ENCODE measurements at regions not wholly inside any gene's neighbourhood (a gene's known extent, or its start where the extent isn't known, plus 50 kb on each side); places are given as distances from the start of the nearest gene placed in this dataset.
"Not testable (repeated sequence)": the region's sequence is repeated elsewhere in the genome, so short reads cannot be mapped to it uniquely, and the experiment has no call there.

GRCh38 chr4:31715302-31715701, 995.1 kb downstream of the PCDH7 start:
- no peaks in the 10 kb centered on the region for H3K27me3 Mint-ChIP-seq
- H3K4me3 Mint-ChIP-seq, result no peak overlapping the region

GRCh38 chr4:31727030-31727429, 1006.9 kb downstream of the PCDH7 start:
- no peaks in the 10 kb centered on the region for H3K4me1 Mint-ChIP-seq
- H3K27ac Mint-ChIP-seq, result no peak overlapping the region
- H3K4me3 Mint-ChIP-seq, result no peak overlapping the region
- H3K27me3 Mint-ChIP-seq, result no peaks in the 10 kb centered on the region
- H3K9me3 Mint-ChIP-seq, result peaks cover 7% of the 10 kb centered on the region
- no peak for DNase-seq
- no peaks in the 10 kb centered on the region for H3K36me3 Mint-ChIP-seq

More at GRCh38 chr4:31715302-31715701, 995.1 kb downstream of the PCDH7 start:
- Mint-ChIP-seq H3K9me3 (peaks cover 2% of the 10 kb centered on the region), H3K27ac (no peak overlapping the region), H3K4me1 (no peaks in the 10 kb centered on the region), H3K36me3 (no peaks in the 10 kb centered on the region)
- DNase-seq, result no peak

- no peak for DNase-seq
- no peak overlapping the region for H3K27ac Mint-ChIP-seq
- H3K36me3 Mint-ChIP-seq, result no peaks in the 10 kb centered on the region
- no peaks in the 10 kb centered on the region for H3K27me3 Mint-ChIP-seq
- no peaks in the 10 kb centered on the region for H3K4me1 Mint-ChIP-seq
- H3K9me3 Mint-ChIP-seq, result peaks cover 4% of the 10 kb centered on the region
- H3K4me3 Mint-ChIP-seq, result no peak overlapping the region
These were observed 1014.8 kb downstream of the PCDH7 start for GRCh38 chr4:31735004-31735403.

- Mint-ChIP-seq H3K4me3 (no peak overlapping the region), H3K9me3 (peaks cover 5% of the 10 kb centered on the region), H3K27ac (no peak overlapping the region), H3K4me1 (no peaks in the 10 kb centered on the region), H3K27me3 (no peaks in the 10 kb centered on the region), H3K36me3 (no peaks in the 10 kb centered on the region)
- no peak for DNase-seq
These were observed 1017.2 kb downstream of the PCDH7 start for GRCh38 chr4:31737419-31737818.

- Mint-ChIP-seq H3K27me3 (no peaks in the 10 kb centered on the region), H3K27ac (no peak overlapping the region), H3K4me3 (no peak overlapping the region), H3K9me3 (peaks cover 2% of the 10 kb centered on the region), H3K36me3 (no peaks in the 10 kb centered on the region), H3K4me1 (no peaks in the 10 kb centered on the region)
- no peak for DNase-seq
These were observed 1021.2 kb downstream of the PCDH7 start for GRCh38 chr4:31741326-31741725.

- DNase-seq, result no peak
- Mint-ChIP-seq H3K4me1 (no peaks in the 10 kb centered on the region), H3K9me3 (peaks cover 9% of the 10 kb centered on the region), H3K27ac (no peak overlapping the region), H3K4me3 (no peak overlapping the region), H3K27me3 (no peaks in the 10 kb centered on the region), H3K36me3 (no peaks in the 10 kb centered on the region)
These were observed 1028.2 kb downstream of the PCDH7 start for GRCh38 chr4:31748382-31748781.

GRCh38 chr4:31750581-31750980, 1030.4 kb downstream of the PCDH7 start:
- not testable (repeated sequence) for H3K4me3 Mint-ChIP-seq, H3K27me3 Mint-ChIP-seq, DNase-seq, H3K27ac Mint-ChIP-seq, H3K36me3 Mint-ChIP-seq, H3K4me1 Mint-ChIP-seq, H3K9me3 Mint-ChIP-seq

- no peak overlapping the region for H3K4me3 Mint-ChIP-seq
- H3K27ac Mint-ChIP-seq, result no peak overlapping the region
- H3K4me1 Mint-ChIP-seq, result no peaks in the 10 kb centered on the region
- DNase-seq, result no peak
- H3K27me3 Mint-ChIP-seq, result no peaks in the 10 kb centered on the region
- no peaks in the 10 kb centered on the region for H3K36me3 Mint-ChIP-seq
- H3K9me3 Mint-ChIP-seq, result peaks cover 9% of the 10 kb centered on the region
These were observed 1035.6 kb downstream of the PCDH7 start for GRCh38 chr4:31755751-31756150.

GRCh38 chr4:31768756-31769155, 1048.6 kb downstream of the PCDH7 start:
- no peak overlapping the region for H3K4me3 Mint-ChIP-seq
- no peak for DNase-seq
- H3K36me3 Mint-ChIP-seq, result no peaks in the 10 kb centered on the region
- no peak overlapping the region for H3K27ac Mint-ChIP-seq
- no peaks in the 10 kb centered on the region for H3K27me3 Mint-ChIP-seq
- peaks cover 4% of the 10 kb centered on the region for H3K9me3 Mint-ChIP-seq
- no peaks in the 10 kb centered on the region for H3K4me1 Mint-ChIP-seq

- no peak overlapping the region for H3K4me3 Mint-ChIP-seq
These were observed 1063.1 kb downstream of the PCDH7 start for GRCh38 chr4:31783311-31783710.

GRCh38 chr4:31784558-31784957, 1064.4 kb downstream of the PCDH7 start:
- Mint-ChIP-seq H3K36me3 (no peaks in the 10 kb centered on the region), H3K27ac (no peak overlapping the region), H3K27me3 (no peaks in the 10 kb centered on the region), H3K4me1 (no peaks in the 10 kb centered on the region), H3K9me3 (peaks cover 5% of the 10 kb centered on the region), H3K4me3 (no peak overlapping the region)
- no peak for DNase-seq

More at GRCh38 chr4:31783311-31783710, 1063.1 kb downstream of the PCDH7 start:
- H3K9me3 Mint-ChIP-seq, result peaks cover 5% of the 10 kb centered on the region
- H3K27ac Mint-ChIP-seq, result no peak overlapping the region
- DNase-seq, result no peak
- no peaks in the 10 kb centered on the region for H3K4me1 Mint-ChIP-seq
- H3K27me3 Mint-ChIP-seq, result no peaks in the 10 kb centered on the region
- no peaks in the 10 kb centered on the region for H3K36me3 Mint-ChIP-seq

- H3K36me3 Mint-ChIP-seq, result no peaks in the 10 kb centered on the region
- H3K27ac Mint-ChIP-seq, result no peak overlapping the region
- H3K27me3 Mint-ChIP-seq, result no peaks in the 10 kb centered on the region
- peaks cover 3% of the 10 kb centered on the region for H3K9me3 Mint-ChIP-seq
- DNase-seq, result no peak
- H3K4me1 Mint-ChIP-seq, result no peaks in the 10 kb centered on the region
- no peak overlapping the region for H3K4me3 Mint-ChIP-seq
These were observed 1067.5 kb downstream of the PCDH7 start for GRCh38 chr4:31787701-31788100.

- H3K9me3 Mint-ChIP-seq, result peaks cover 2% of the 10 kb centered on the region
- no peak overlapping the region for H3K4me3 Mint-ChIP-seq
- no peak overlapping the region for H3K27ac Mint-ChIP-seq
- H3K36me3 Mint-ChIP-seq, result no peaks in the 10 kb centered on the region
- DNase-seq, result no peak
- no peaks in the 10 kb centered on the region for H3K27me3 Mint-ChIP-seq
- no peaks in the 10 kb centered on the region for H3K4me1 Mint-ChIP-seq
These were observed 1068.5 kb downstream of the PCDH7 start for GRCh38 chr4:31788676-31789075.

GRCh38 chr4:31791666-31792065, 1071.5 kb downstream of the PCDH7 start:
- DNase-seq, result no peak
- Mint-ChIP-seq H3K36me3 (no peaks in the 10 kb centered on the region), H3K9me3 (peaks cover 6% of the 10 kb centered on the region), H3K4me3 (no peak overlapping the region), H3K27ac (no peak overlapping the region), H3K27me3 (no peaks in the 10 kb centered on the region), H3K4me1 (no peaks in the 10 kb centered on the region)

GRCh38 chr4:31793907-31794306, 1073.7 kb downstream of the PCDH7 start:
- Mint-ChIP-seq H3K4me3 (no peak overlapping the region), H3K36me3 (no peaks in the 10 kb centered on the region), H3K9me3 (peaks cover 5% of the 10 kb centered on the region), H3K4me1 (no peaks in the 10 kb centered on the region), H3K27me3 (no peaks in the 10 kb centered on the region), H3K27ac (no peak overlapping the region)
- DNase-seq, result no peak

- H3K27me3 Mint-ChIP-seq, H3K36me3 Mint-ChIP-seq: not testable (repeated sequence)
- peaks cover 12% of the 10 kb centered on the region for H3K9me3 Mint-ChIP-seq
These were observed 1076.9 kb downstream of the PCDH7 start for GRCh38 chr4:31797052-31797451.

More at GRCh38 chr4:31797052-31797451, 1076.9 kb downstream of the PCDH7 start:
- not testable (repeated sequence) for DNase-seq, H3K4me3 Mint-ChIP-seq, H3K4me1 Mint-ChIP-seq, H3K27ac Mint-ChIP-seq
